A673 (cell line): ENCODE measurements at regions not wholly inside any gene's neighbourhood (a gene's known extent, or its start where the extent isn't known, plus 50 kb on each side); places are given as distances from the start of the nearest gene placed in this dataset.

ENCODE experiments used
- BruUV-seq: library from RNA; stranded (reverse); fragments of 400-500 nt; replicated peaks from 2 replicates; lab custom pipeline; 2021; lab: Mats Ljungman, UMichigan
- CTCF ChIA-PET: fragments of 300-600 bp; sonication (Branson Sonifier 250); formaldehyde crosslinking; loops from one replicate; lab custom pipeline; 2022; ENCODE audit warnings: antibody characterized with exemption; lab: Charles Lee
- POLR2A ChIA-PET: fragments of 300-600 bp; sonication (Branson Sonifier 250); formaldehyde crosslinking; loops from one replicate; lab custom pipeline; 2022; ENCODE audit warnings: antibody characterized with exemption; ENCODE audit not compliant: low non-redundant PET; lab: Charles Lee
- DNase-seq: peaks from one replicate; pipeline ENCODE4 v3.0.0-alpha.2; 2015; ENCODE audit warnings: low spot score
- H3K27ac ChIP-seq: fragments of 200-600 bp; sonication (generic); 2 replicates; pipeline ENCODE4 v1.5.1; 2016; ENCODE audit warnings: mixed run types, low read depth, mild to moderate bottlenecking, mixed read lengths, antibody characterized with exemption, low read length; ENCODE audit not compliant: poor library complexity, severe bottlenecking
- H3K27me3 ChIP-seq: fragments of 200-600 bp; sonication (generic); replicated peaks from 2 replicates; pipeline ENCODE4 v1.6.1; 2017; ENCODE audit warnings: mixed run types, low read depth, mild to moderate bottlenecking, mixed read lengths, antibody characterized with exemption, low read length; ENCODE audit not compliant: insufficient read depth, poor library complexity
- H3K36me3 ChIP-seq: fragments of 200-600 bp; sonication (generic); 2 replicates; pipeline ENCODE4 v1.6.1; 2016; ENCODE audit warnings: mixed run types, mild to moderate bottlenecking, mixed read lengths, antibody characterized with exemption, low read length; ENCODE audit not compliant: insufficient read depth, poor library complexity, severe bottlenecking
- H3K4me1 ChIP-seq: fragments of 200-600 bp; sonication (generic); 2 replicates; pipeline ENCODE4 v1.6.1; 2017; ENCODE audit warnings: mixed run types, mild to moderate bottlenecking, mixed read lengths, antibody characterized with exemption, low read length; ENCODE audit not compliant: insufficient read depth, poor library complexity, severe bottlenecking
- H3K4me3 ChIP-seq: fragments of 200-600 bp; sonication (generic); 2 replicates; pipeline ENCODE4 v1.5.1; 2016; ENCODE audit warnings: low read depth, mixed run types, mild to moderate bottlenecking, mixed read lengths, low read length; ENCODE audit not compliant: poor library complexity, severe bottlenecking
- H3K9me3 ChIP-seq: fragments of 200-600 bp; sonication (generic); 2 replicates; pipeline ENCODE4 v1.6.1; 2016; ENCODE audit warnings: mixed run types, low read depth, mild to moderate bottlenecking, mixed read lengths, antibody characterized with exemption, low read length; ENCODE audit not compliant: poor library complexity, severe bottlenecking
- CTCF ChIP-seq: fragments of 300-800, 200-600 bp; sonication (generic); conservative IDR thresholded peaks from 2 replicates; pipeline ENCODE4 v1.5.1; 2017; ENCODE audit warnings: low read depth, mild to moderate bottlenecking, antibody characterized with exemption, low read length, moderate library complexity, mixed read lengths
- EZH2 ChIP-seq: fragments of 200-600 bp; sonication (generic); IDR thresholded peaks from 2 replicates; pipeline ENCODE4 v1.6.1; 2017; ENCODE audit warnings: borderline replicate concordance, low read depth, mild to moderate bottlenecking, mixed read lengths, antibody characterized with exemption, low read length; ENCODE audit not compliant: poor library complexity, severe bottlenecking
- intact Hi-C: fragments of 100-400 bp; cut with micrococcal nuclease; formaldehyde crosslinking; loops from one replicate; pipeline ENCODE4 v1.10.0; 2022; ENCODE audit not compliant: unreplicated experiment

GRCh38 chr5:89269721-89270120 is 386.7 kb upstream of the MEF2C start:
- no TSS peak for BruUV-seq
- Histone ChIP-seq H3K36me3 (no peaks in the 10 kb centered on the region), H3K4me1 (no peaks in the 10 kb centered on the region), H3K4me3 (no peak overlapping the region), H3K27me3 (no peaks in the 10 kb centered on the region), H3K9me3 (no peaks in the 10 kb centered on the region), H3K27ac (no peak overlapping the region)
- intact Hi-C loops = no loop called here
- POLR2A ChIA-PET = no interaction called here
- DNase-seq = no peak
- TF ChIP-seq EZH2 (no peak), CTCF (no peak)
- CTCF ChIA-PET = no interaction called here

GRCh38 chr5:89268460-89268859 is 385.5 kb upstream of the MEF2C start:
- no TSS peak for BruUV-seq
- Histone ChIP-seq H3K36me3 (no peaks in the 10 kb centered on the region), H3K4me1 (no peaks in the 10 kb centered on the region), H3K27me3 (no peaks in the 10 kb centered on the region), H3K27ac (no peak overlapping the region), H3K4me3 (no peak overlapping the region), H3K9me3 (no peaks in the 10 kb centered on the region)
- no peak for DNase-seq
- TF ChIP-seq CTCF (no peak), EZH2 (no peak)
- intact Hi-C loops = no loop called here
- POLR2A ChIA-PET = no interaction called here
- CTCF ChIA-PET = no interaction called here

- Histone ChIP-seq H3K27ac (no peak overlapping the region), H3K4me1 (no peaks in the 10 kb centered on the region), H3K36me3 (no peaks in the 10 kb centered on the region), H3K9me3 (no peaks in the 10 kb centered on the region), H3K27me3 (no peaks in the 10 kb centered on the region), H3K4me3 (no peak overlapping the region)
- no peak for DNase-seq
- no TSS peak for BruUV-seq
- ChIA-PET POLR2A (no interaction called here), CTCF (no interaction called here)
- TF ChIP-seq CTCF (no peak), EZH2 (no peak)
- intact Hi-C loops = no loop called here
These were observed 384.8 kb upstream of the MEF2C start for GRCh38 chr5:89267788-89268187.
